ENCODE measurements at regions not wholly inside any gene's neighbourhood (a gene's known extent, or its start where the extent isn't known, plus 50 kb on each side); places are given as distances from the start of the nearest gene placed in this dataset.

DNA sequence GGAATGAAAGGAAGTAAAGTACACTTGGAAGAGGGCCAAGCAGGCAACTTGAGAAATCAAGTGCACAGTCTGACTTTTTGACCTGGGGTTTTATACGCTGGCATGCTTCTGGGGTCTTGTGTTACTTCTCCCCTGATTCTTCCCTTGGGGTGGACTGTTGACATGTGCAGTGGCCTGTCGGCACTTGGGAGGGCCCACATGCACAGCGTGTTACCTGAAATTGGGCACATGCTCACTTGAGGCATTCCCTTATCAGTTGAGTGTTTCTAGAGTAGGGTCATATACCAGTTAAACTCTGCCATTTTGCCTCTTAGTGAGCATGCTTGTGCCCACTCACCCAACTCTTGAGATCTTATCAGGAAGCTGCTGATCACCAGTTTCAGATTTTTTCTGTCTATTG lies 329.1 kb upstream of the SOX2 start:
- TF ChIP-seq CTCF (IDR thresholded peaks at IDR 0.05; ENCODE audit: low read depth, low read length) = no peak
- Histone ChIP-seq H3K9me3 (ENCODE audit: control insufficient read depth, insufficient read depth, low read length) (no peaks in the 10 kb centered on the region), H3K27me3 (ENCODE audit: control insufficient read depth, insufficient read depth, low read length) (no peaks in the 10 kb centered on the region), H3K27ac (ENCODE audit: low read depth, low read length) (no peak overlapping the region), H3K4me3 (ENCODE audit: low read depth, low read length) (no peak overlapping the region)
- ChIA-PET POLR2A (no interaction called here), CTCF (no interaction called here)
- no peak for DNase-seq (ENCODE audit: low read depth, low spot score)

DNA sequence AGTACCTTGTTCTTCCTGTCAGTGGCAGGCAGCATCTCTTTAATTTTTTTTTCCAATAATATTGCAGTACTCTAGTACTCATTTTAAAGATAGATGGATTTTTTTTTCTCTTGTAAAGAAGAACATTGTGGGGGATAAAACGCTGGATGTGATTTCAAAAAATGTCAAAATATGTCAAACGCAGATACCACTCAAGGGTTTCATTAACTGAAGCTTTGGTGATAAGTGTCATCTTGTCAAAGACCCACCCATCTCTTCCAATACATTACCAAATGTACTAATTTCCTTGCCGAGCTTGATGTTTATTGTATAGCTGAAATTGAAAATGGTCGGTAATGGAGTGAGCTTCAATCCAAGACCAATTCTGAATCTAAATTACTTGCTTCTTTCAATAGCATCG lies 332.4 kb upstream of the SOX2 start:
- CTCF ChIA-PET = no interaction called here
- Histone ChIP-seq H3K9me3 (ENCODE audit: control insufficient read depth, insufficient read depth, low read length) (no peaks in the 10 kb centered on the region), H3K27me3 (ENCODE audit: control insufficient read depth, insufficient read depth, low read length) (no peaks in the 10 kb centered on the region), H3K4me3 (ENCODE audit: low read depth, low read length) (no peak overlapping the region), H3K27ac (ENCODE audit: low read depth, low read length) (no peak overlapping the region)
- DNase-seq (ENCODE audit: low read depth, low spot score) = no peak
- POLR2A ChIA-PET = no interaction called here
- TF ChIP-seq CTCF (IDR thresholded peaks at IDR 0.05; ENCODE audit: low read depth, low read length) = no peak

GRCh38 chr3:181369637-181370036 lies 342.1 kb upstream of the SOX2 start:
- DNase-seq (ENCODE audit: low read depth, low spot score) = no peak
- CTCF ChIA-PET = no interaction called here
- H3K27ac ChIP-seq (ENCODE audit: low read depth, low read length) = no peak overlapping the region
- no peak for TF ChIP-seq CTCF (IDR thresholded peaks at IDR 0.05; ENCODE audit: low read depth, low read length)
- no peak overlapping the region for H3K4me3 ChIP-seq (ENCODE audit: low read depth, low read length)
- no peaks in the 10 kb centered on the region for H3K9me3 ChIP-seq (ENCODE audit: control insufficient read depth, insufficient read depth, low read length)
- H3K27me3 ChIP-seq (ENCODE audit: control insufficient read depth, insufficient read depth, low read length) = no peaks in the 10 kb centered on the region
- POLR2A ChIA-PET = no interaction called here

GRCh38 chr3:181363231-181363630 lies 348.5 kb upstream of the SOX2 start:
- TF ChIP-seq CTCF (IDR thresholded peaks at IDR 0.05; ENCODE audit: low read depth, low read length) = no peak
- H3K9me3 ChIP-seq (ENCODE audit: control insufficient read depth, insufficient read depth, low read length) = no peaks in the 10 kb centered on the region
- ChIA-PET CTCF (no interaction called here), POLR2A (no interaction called here)
- H3K27me3 ChIP-seq (ENCODE audit: control insufficient read depth, insufficient read depth, low read length) = no peaks in the 10 kb centered on the region
- H3K4me3 ChIP-seq (ENCODE audit: low read depth, low read length) = no peak overlapping the region
- no peak for DNase-seq (ENCODE audit: low read depth, low spot score)
- H3K27ac ChIP-seq (ENCODE audit: low read depth, low read length) = no peak overlapping the region

DNA sequence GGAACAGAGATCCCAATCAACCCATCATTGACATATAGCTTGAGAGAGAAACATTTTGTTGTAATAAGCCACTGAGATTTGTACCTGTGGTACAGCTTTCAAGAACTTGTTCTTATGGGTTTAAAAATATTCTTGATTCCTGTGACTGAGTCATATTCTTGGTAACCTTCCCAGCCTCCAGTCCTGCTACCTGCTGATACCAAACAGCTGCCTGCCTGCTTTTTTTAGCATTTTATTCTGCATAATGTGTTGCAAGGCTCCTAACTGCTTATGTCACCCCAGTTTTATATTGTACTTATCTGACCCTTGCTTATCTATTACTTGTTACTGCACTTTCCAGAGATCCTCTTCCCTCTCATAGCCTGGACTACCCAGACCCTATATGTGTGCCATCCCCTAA lies 349.3 kb upstream of the SOX2 start:
- Histone ChIP-seq H3K27ac (ENCODE audit: low read depth, low read length) (no peak overlapping the region), H3K9me3 (ENCODE audit: control insufficient read depth, insufficient read depth, low read length) (no peaks in the 10 kb centered on the region), H3K4me3 (ENCODE audit: low read depth, low read length) (no peak overlapping the region), H3K27me3 (ENCODE audit: control insufficient read depth, insufficient read depth, low read length) (no peaks in the 10 kb centered on the region)
- no peak for TF ChIP-seq CTCF (IDR thresholded peaks at IDR 0.05; ENCODE audit: low read depth, low read length)
- no peak for DNase-seq (ENCODE audit: low read depth, low spot score)
- ChIA-PET POLR2A (no interaction called here), CTCF (no interaction called here)

Data from AG04450 (cell line).